Skeletal muscle cell (primary cell): ENCODE measurements at regions not wholly inside any gene's neighbourhood (a gene's known extent, or its start where the extent isn't known, plus 50 kb on each side); places are given as distances from the start of the nearest gene placed in this dataset.
"Not testable (repeated sequence)": the region's sequence is repeated elsewhere in the genome, so short reads cannot be mapped to it uniquely, and the experiment has no call there.

Experiments
- DNase-seq: peaks from one replicate; pipeline ENCODE4 v3.0.0-alpha.2; 2010; ENCODE audit warnings: low read depth
- H3K4me3 ChIP-seq: 2 replicates; pipeline ENCODE4 v1.5.1; 2011; ENCODE audit warnings: low read depth, mild to moderate bottlenecking, control low read depth, low read length, moderate library complexity

DNA sequence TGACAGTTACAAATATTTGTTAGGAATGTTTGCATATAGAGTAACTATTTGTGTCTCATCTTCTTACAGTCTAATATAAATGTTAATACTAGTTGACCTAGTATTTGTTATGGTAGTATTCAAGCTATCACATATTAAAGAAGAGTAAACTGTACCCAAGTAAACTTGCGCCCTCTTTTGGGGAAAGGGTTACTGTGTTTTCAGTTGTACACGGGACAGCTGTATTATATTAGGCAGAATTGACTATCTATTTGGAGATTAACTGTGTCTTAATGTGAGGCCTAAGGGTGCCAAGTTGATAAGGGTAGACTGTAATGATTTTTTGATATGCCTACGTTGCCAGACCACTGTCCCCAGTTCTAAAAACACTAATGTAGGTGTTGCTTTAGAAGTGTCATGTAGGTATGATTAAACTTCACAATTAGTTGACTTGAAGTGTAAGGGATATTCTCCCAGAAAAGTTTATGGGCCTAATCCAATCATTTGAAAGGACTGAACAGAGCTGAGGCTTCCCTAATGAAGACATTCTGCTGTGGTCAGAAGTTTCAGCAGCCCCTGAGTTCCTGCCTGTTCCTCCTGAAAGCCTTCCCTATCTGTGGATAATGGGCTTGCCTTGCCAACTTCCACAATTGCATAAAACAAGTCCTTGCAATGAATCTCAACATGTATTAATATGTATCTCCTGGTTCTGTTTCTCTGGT lies 172.8 kb upstream of the CXCL13 start:
- no peak for DNase-seq
- no peak overlapping the region for H3K4me3 ChIP-seq

- peak; percentile 9 for DNase-seq
- no peak overlapping the region for H3K4me3 ChIP-seq
Observed at GRCh38 chr4:77433418-77433733, 172.2 kb upstream of the CXCL13 start.

GRCh38 chr4:77434299-77435092 lies 171.1 kb upstream of the CXCL13 start:
- DNase-seq, result no peak
- H3K4me3 ChIP-seq, result no peak overlapping the region

- no peak overlapping the region for H3K4me3 ChIP-seq
- no peak for DNase-seq
Observed at GRCh38 chr4:77437079-77437478, 168.5 kb upstream of the CXCL13 start.

DNA sequence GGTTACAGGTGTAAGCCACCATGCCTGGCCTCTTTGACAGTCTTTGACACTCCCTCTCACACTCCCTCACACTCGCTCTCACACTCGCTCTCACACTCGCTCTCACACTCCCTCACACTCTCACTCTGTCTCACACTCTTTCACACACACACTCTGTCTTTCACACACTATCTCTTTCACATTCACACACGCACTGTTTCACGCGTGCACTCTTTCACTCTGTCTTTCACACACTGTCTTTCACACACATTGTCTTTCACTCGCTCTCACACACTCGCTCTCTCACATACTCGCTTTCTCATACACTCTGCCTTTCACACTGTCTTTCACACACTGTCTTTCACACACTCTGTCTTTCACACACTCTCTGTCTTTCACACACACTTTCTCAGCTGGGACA lies 167.1 kb upstream of the CXCL13 start:
- no peak for DNase-seq

GRCh38 chr4:77443941-77444340 lies 161.7 kb upstream of the CXCL13 start:
- no peak overlapping the region for H3K4me3 ChIP-seq
- peak; percentile 28 for DNase-seq

More for the DNA sequence above, 167.1 kb upstream of the CXCL13 start:
- H3K4me3 ChIP-seq, result no peak overlapping the region

DNA sequence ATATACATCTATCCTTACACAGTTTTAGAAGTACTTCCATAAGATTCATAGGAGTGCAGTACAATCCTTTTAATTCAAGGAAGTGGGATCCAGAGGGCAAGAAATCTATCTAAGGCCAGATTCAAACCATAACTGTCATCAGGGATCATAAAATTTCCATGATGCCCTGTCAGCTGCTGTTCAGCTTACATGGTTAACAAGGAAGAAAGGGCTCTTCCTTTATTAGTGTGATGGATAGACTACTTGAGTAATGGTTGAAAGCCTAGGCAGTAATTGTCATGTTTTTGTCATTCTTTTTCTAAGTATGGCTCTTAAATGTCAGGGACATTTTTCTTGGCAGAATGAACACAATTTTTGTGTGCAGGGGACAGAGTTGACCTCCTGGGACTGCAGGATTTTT lies 159.8 kb upstream of the CXCL13 start:
- DNase-seq, result no peak
- no peak overlapping the region for H3K4me3 ChIP-seq

DNA sequence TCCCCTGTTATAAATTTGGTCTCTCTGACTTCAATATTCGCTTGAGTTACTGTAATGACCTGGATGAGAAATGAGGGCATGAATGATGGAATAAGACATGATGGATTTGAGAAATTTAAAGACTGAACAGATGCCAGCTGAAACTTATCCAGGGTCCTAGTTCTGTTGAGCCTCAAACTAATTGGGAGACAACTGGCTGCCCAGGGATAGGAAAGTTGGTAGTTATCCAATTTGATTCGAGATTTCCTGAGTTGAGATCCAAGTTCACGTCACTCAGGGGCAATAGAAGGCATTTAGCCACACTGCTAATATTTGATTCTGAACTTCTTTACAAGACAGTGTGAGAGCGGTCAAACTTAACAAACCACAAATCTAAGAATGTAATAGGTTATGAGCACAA lies 159.0 kb upstream of the CXCL13 start:
- DNase-seq, result no peak
- no peak overlapping the region for H3K4me3 ChIP-seq

DNA sequence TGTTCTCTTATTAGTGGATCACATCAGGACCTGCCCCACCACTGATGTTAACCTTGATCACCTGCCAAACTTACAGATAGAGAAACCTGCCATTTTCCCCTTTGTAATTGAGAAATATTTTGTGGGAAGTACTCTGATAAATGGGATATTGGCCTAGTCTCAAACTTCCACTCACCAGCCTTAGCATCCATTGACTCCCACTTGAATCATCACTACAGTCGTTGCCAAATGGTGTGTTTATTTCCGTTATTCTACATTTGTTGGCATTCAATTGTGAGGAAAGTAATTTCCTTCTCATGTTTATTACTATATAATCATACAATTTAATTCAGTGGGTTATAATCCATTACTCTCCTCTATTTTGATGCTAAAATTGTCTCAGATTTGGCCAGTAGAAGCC lies 156.4 kb upstream of the CXCL13 start:
- H3K4me3 ChIP-seq, result no peak overlapping the region
- DNase-seq, result no peak

- no peak overlapping the region for H3K4me3 ChIP-seq
- DNase-seq, result no peak
Observed at GRCh38 chr4:77450006-77450405, 155.6 kb upstream of the CXCL13 start.

DNA sequence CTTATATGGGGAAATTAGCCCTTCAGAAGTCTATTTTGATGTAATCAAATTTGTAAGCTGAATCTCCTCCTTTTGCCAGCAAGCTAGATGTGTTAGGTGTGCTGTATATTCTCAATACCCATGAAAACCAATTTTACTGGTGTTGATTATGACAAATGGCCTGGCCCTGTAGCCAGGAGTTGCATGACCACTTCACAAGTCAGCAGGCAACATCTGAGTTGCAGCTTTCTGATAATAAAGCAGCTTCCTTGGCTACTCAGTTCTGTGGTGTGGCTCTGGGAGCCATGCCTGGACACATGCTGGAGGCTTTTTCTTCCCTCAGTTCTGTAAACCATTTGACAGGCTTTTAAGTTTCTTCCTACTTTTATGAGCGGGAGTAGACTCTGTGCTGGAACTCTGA lies 154.1 kb upstream of the CXCL13 start:
- no peak for DNase-seq
- H3K4me3 ChIP-seq, result no peak overlapping the region

- DNase-seq, H3K4me3 ChIP-seq: not testable (repeated sequence)
Observed at GRCh38 chr4:77452117-77452516, 153.5 kb upstream of the CXCL13 start.

- DNase-seq, result no peak
- no peak overlapping the region for H3K4me3 ChIP-seq
Observed at GRCh38 chr4:77453911-77454310, 151.7 kb upstream of the CXCL13 start.

- no peak overlapping the region for H3K4me3 ChIP-seq
- no peak for DNase-seq
Observed at GRCh38 chr4:77454858-77455257, 150.8 kb upstream of the CXCL13 start.

DNA sequence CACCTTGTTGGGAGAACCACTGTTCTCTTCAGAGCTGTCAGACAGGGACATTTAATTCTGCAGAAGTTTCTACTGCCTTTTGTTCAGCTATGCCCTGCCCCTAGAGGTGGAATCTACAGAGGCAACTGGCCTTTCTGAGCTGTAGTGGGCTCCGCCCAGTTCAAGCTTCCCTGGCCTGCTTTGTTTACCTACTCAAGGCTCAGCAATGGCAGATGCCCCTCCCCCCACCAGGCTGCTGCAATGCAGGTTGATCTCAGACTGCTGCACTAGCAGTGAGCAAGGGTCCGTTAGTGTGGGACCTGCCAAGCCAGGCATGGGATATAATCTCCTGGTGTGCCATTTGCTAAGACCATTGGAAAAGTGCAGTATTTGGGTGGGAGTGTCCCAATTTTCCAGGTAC lies 141.5 kb upstream of the CXCL13 start:
- H3K4me3 ChIP-seq, result not testable (repeated sequence)

DNA sequence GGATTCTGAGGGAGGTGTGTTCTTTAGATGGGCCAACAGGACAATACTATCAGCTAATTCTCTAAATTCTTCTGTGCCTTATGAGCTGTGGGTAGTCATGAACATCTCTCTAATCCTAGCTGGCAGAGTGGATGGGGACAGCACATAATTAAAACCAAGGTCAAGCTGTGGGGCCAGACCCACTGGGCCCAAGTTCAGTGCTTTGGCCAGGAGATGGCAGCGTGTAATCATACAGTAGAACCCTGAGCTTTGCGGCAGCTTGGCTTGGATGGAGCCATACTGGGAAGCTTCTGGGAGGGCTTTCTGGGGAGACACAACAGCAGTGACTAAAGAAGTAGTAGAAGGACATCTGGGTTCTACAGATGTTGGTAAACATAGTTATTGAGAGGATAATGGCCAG lies 140.3 kb upstream of the CXCL13 start:
- no peak overlapping the region for H3K4me3 ChIP-seq
- DNase-seq, result no peak

More for the DNA sequence above, 141.5 kb upstream of the CXCL13 start:
- not testable (repeated sequence) for DNase-seq

DNA sequence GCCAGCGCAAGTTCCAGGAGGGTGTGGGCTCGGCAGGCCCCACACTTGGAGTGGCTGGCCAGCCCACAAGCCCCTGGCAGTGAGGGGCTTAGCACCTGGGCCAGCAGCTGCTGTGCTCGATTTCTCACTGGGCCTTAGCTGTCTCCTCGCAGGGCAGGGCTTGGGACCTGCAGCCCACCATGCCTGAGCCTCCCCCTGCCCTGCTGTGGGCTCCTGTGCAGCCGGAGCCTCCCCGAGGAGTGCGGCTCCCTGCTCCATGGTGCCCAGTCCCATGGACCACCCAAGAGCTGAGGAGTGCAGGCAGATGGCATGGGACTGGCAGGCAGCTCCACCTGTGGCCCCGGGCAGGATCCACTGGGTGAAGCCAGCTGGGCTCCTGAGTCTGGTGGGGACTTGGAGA lies 139.2 kb upstream of the CXCL13 start:
- DNase-seq, result no peak
- H3K4me3 ChIP-seq, result no peak overlapping the region

DNA sequence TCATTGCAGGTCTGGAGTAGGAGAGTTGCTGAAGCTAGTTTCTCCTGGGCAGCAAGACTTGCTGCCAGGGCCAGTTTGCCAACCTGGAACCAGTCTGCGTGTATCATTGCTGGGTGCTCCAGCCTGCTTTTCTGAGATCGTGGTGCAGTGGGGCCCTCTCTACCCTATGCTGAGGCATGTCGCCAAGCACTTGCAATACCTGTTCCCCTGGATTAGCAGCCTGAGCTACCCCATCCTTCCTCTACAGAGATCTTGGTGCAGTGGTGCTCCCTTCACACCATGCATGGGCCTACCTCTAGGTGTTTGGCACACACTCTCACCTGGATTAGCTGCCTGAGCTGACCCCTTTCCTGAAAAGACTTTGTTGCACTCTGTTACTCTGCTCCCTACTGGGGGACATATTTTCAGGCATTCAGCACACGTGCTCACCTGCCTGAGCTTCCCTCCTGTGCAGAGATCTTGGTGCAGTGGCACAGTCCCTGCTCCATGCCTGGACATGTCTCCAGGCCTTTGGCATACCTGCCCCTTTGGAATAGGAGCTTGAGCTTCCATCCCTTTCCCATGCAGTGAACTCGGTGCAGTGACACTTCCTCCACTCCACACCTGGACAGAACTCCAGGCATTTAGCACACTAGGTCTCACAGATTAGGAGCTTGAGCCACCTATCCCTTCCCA lies 133.7 kb upstream of the CXCL13 start:
- no peak overlapping the region for H3K4me3 ChIP-seq
- no peak for DNase-seq

DNA sequence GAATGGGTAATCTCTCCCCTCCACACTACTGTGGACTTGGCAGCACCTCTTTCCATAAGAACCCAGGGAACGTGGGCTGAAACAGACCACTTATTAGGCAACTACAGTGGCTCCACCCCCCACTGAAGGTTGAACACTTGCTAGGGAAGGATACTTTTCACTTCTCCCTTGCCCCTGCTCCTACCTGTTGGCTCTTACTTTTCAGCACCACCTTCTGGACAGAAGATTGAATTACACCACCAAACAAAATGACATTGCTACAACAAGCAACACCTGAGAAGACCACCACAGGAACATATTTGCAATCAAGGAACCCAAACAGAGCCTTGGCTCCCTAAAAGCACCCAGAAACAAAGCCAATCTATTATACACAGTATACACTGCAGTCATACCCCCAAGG lies 132.1 kb upstream of the CXCL13 start:
- H3K4me3 ChIP-seq, result no peak overlapping the region
- DNase-seq, result no peak

- DNase-seq, result no peak
- no peak overlapping the region for H3K4me3 ChIP-seq
Observed at GRCh38 chr4:77481856-77482255, 123.8 kb upstream of the CXCL13 start.

GRCh38 chr4:77488882-77489281 lies 116.7 kb upstream of the CXCL13 start:
- H3K4me3 ChIP-seq, result no peak overlapping the region
- no peak for DNase-seq
